Middle frontal gyrus (tissue), 1 donor: ENCODE measurements at regions not wholly inside any gene's neighbourhood (a gene's known extent, or its start where the extent isn't known, plus 50 kb on each side); places are given as distances from the start of the nearest gene placed in this dataset.

Experiments
- DNase-seq: peaks from one replicate; pipeline ENCODE4 v3.0.0-alpha.2; 2015; ENCODE audit warnings: low spot score; ENCODE audit errors: extremely low spot score

DNA sequence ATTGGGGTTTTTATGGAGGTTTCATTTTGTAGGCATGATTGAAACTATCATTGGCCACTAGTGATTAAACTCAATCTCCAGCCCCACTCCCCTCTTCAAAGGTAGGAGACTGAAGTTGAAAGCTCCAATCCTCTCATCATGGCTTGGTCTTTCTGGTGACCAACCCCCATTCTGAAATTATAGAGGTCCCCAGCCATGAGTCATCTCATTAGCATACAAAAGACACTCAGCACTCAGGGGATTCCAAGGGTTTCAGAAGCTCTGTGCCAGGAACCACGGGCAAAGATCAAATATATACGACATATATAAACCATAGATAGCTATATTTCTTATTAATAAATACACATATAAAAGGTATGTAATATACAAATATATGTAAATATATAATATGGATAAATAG lies 256.0 kb upstream of the POU3F3 start:
- no peak for DNase-seq

GRCh38 chr2:104598636-104599035 lies 255.3 kb upstream of the POU3F3 start:
- no peak for DNase-seq

DNA sequence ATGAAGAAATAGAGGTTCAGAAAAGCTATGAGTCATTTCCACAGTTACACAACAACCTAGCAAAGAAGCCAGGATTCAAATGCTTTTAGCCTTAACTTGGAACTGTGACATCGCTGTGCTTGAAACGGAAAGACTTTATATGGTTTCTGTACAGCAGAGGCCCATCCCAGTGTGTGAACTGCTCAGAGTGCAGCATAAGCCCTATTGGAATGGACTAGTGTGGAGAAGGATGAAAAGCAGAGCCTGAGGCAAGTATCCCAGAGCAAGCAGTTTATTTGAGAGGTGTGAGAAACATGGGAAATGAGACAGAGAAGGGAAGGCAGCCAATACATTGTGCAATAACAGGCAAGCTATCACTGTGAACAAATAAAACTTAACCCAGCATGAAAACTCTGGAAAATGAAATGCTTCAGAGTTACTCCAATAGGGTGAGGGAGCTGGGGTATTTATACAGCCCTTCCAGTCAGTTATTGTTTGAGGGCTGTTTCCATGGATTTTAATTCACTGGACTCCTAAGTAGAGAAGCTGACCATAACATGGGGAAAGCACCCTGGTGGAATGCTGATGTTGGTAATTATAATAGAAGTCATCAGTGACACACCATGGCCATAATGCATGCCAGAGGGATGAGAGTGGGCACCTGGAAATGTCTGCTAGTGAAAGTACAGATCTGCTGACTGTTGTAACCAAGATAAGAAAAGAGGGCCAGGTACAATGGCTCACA lies 254.0 kb upstream of the POU3F3 start:
- peak; percentile 58 for DNase-seq

- no peak for DNase-seq
Observed at GRCh38 chr2:104606056-104606455, 247.9 kb upstream of the POU3F3 start.

GRCh38 chr2:104616856-104617255 lies 237.1 kb upstream of the POU3F3 start:
- DNase-seq = no peak

GRCh38 chr2:104620801-104621200 lies 233.1 kb upstream of the POU3F3 start:
- DNase-seq = no peak

GRCh38 chr2:104635608-104636007 lies 218.3 kb upstream of the POU3F3 start:
- DNase-seq = no peak

- no peak for DNase-seq
Observed at GRCh38 chr2:104638190-104638858, 215.6 kb upstream of the POU3F3 start.

DNA sequence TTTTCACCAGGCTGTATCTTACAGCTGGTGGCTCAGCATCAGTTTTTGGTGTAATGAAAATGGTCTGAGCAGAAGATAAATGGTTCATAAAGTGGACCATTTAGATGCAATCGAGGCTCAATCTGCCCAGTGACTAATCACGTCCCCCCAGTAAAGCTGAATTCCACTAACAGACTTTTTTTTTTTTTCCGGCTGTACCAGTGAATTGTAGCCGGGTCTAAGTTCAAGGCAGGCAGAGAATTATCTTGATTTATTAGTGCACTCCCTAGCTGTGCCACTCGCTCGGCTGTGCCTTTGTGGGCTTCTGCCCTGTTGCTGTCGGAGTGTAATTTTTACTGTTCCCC lies 215.1 kb upstream of the POU3F3 start:
- no peak for DNase-seq

- DNase-seq = no peak
Observed at GRCh38 chr2:104641786-104642185, 212.1 kb upstream of the POU3F3 start.

GRCh38 chr2:104648376-104648775 lies 205.5 kb upstream of the POU3F3 start:
- no peak for DNase-seq

GRCh38 chr2:104649866-104650265 lies 204.0 kb upstream of the POU3F3 start:
- no peak for DNase-seq

- no peak for DNase-seq
Observed at GRCh38 chr2:104650405-104650996, 203.4 kb upstream of the POU3F3 start.

- DNase-seq = no peak
Observed at GRCh38 chr2:104654811-104655210, 199.1 kb upstream of the POU3F3 start.

- no peak for DNase-seq
Observed at GRCh38 chr2:104656571-104657163, 197.2 kb upstream of the POU3F3 start.

DNA sequence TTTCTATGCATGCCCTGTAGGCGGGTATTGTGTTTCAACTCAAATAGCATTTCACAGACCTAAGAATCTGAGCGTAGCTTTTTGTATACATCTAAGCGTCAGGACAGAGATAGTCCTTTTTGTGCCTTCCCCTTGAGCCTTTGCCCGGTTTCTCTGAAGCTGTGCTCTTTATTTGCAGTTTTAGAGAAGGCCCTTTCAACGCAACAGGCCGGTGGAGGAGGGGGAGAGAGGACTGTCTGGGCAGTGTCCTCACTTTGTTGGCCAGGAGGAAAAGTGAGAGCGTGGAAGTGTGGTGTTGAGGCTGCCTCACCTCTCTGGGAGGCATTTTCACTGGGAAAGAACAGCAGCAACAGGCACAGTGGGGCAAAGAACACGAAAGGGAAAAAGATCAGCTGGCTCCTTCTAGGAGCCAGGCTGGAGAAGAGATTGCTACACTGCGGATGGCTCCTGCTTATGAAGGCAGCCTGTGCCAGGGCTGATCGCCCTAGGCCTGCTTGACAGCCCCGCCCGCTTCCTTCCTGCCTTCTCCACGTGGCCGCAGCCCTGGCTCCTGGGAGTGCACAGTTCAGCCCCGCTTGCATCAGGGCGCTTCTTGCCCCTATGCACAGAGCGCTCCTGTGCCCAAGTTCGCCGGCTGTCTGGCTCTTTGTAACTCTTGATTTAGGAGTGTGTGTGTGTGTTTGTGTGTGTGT lies 195.6 kb upstream of the POU3F3 start:
- no peak for DNase-seq

DNA sequence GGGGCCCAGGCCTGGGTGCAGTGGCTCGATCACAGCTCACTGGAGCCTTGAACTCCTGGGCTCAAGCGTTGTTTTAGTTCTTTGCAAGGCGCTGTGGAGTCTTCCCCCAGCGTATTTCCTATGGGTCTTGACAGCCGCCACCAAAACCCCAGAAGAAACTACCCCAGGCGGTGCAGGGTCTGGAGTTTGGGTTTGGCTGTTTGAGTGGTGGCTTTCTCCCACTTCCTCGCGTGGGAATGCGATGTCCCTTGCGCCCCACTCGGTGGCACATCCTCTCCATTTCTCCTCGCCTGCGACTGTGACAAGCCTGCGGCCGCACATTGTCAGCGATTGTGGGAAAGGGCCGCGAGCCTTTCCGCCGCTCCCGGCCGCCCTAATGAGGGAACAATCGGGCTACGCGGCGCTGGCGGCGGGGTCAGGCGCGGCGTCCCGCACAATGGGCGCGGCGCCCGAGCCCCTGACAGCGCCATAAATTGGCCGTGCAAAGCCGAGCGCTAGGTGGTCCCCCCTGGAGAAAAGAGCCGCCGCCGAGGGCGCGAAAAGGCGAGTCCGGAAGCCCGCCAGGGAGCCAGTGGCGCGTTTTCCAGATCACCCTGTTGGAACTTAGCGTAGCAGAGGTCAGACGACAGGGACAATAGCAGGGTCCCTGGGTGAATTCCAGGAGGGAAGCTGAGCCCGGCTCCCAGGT lies 194.9 kb upstream of the POU3F3 start:
- no peak for DNase-seq

DNA sequence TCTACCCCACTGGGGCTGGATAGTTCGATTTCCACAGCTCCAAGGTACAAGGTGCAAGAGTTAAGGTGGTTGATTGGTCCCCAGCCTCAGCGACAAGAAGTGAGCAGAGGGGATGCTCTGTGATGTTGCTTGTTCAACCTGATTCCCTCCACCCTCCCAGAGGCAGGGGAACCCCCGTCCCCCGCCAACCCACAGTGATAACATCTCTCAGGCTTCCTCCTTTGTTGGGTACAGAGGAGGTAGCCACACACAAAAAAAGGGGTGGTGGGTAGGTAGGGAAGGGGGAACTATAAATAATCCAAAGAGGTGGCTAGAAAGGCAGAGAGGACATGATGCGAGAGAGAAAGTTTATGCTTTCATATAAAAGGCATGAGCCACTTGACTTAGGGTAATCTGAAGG lies 192.9 kb upstream of the POU3F3 start:
- DNase-seq = no peak

DNA sequence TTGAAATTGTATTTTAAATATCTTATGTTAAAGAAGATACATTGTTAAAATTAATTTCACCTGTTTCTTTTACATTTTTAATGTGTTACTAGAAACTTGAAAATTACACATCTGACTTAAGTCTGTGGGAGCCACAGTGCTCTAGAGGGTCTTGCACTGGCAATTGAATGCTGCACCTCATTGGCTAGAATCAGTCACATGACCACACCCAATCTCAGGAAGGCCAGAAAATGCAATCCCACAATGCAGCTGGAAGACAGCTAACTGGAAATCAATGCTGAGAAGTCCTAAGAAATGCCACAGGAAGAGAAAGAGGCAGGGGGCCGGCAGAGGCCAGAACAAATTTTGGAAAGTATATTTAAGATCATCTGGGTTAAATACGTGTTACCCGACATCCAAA lies 189.2 kb upstream of the POU3F3 start:
- DNase-seq = no peak

DNA sequence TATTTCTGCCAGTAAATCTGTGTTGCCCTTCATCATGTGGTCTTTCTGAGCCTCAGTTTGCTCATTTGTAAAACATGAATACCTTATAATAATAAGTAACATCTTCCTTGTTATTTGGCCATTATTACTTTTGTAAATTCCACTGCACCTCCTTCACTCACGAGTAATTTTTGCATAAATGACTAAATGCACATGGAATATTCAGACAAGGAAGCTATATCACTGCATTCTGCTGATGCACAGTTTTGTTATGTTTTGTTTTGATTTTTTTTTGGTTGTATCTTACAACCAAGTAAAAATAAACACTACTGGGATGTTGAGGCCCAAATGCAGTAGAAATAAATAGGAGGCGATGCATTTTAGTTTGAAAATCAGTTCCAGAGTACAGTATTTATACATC lies 185.3 kb upstream of the POU3F3 start:
- DNase-seq = no peak

GRCh38 chr2:104673225-104673624 lies 180.7 kb upstream of the POU3F3 start:
- no peak for DNase-seq
